PFSK-1 (cell line): ENCODE measurements at regions not wholly inside any gene's neighbourhood (a gene's known extent, or its start where the extent isn't known, plus 50 kb on each side); places are given as distances from the start of the nearest gene placed in this dataset.

Experiments
- FOXP2 ChIP-seq: optimal IDR thresholded peaks from 2 replicates; pipeline ENCODE3; 2011; ENCODE audit warnings: borderline replicate concordance, control low read depth, inconsistent platforms; ENCODE audit not compliant: insufficient read depth; ENCODE audit errors: extremely low read length, extremely low read depth
- TAF1 ChIP-seq: IDR thresholded peaks from 2 replicates; pipeline ENCODE4 v1.6.1; 2012; ENCODE audit warnings: low read length, control low read depth, borderline replicate concordance; ENCODE audit not compliant: insufficient read depth
- TF ChIP-seq, protein P1 (sequence below), 2 experiments: IDR thresholded peaks; 2 replicates each; pipeline versions ENCODE4 v1.6.1 to v1.8.0; 2011 to 2012; ENCODE audit warnings: low read depth in 2 of 2, low read length in 2 of 2, control low read depth in 1 of 2, inconsistent platforms in 1 of 2, mild to moderate bottlenecking in 1 of 2, moderate library complexity in 1 of 2; ENCODE audit not compliant: insufficient read depth in 1 of 2

DNA sequence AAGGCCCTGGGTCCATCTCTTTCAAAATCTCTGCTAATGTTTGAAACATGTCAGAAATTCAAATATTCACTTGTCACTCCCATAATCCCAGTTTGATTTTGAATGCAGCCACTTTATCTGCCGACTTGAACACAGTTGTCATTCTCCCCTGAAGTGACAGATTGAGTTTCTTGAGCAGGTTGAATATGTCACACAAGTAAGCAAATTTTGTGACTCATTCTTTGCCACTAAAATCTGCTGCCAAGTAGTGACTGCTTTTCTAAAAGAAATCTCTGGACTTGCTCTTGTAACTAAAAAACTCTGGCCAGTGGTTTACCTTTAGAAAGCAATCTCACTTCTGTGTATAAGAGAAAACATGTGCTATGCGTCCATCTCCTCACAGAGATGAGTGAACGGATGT is 357.1 kb downstream of the LMO7 start:
- TF ChIP-seq FOXP2 (no peak), TAF1 (no peak)
- TF ChIP-seq, protein P1, sequence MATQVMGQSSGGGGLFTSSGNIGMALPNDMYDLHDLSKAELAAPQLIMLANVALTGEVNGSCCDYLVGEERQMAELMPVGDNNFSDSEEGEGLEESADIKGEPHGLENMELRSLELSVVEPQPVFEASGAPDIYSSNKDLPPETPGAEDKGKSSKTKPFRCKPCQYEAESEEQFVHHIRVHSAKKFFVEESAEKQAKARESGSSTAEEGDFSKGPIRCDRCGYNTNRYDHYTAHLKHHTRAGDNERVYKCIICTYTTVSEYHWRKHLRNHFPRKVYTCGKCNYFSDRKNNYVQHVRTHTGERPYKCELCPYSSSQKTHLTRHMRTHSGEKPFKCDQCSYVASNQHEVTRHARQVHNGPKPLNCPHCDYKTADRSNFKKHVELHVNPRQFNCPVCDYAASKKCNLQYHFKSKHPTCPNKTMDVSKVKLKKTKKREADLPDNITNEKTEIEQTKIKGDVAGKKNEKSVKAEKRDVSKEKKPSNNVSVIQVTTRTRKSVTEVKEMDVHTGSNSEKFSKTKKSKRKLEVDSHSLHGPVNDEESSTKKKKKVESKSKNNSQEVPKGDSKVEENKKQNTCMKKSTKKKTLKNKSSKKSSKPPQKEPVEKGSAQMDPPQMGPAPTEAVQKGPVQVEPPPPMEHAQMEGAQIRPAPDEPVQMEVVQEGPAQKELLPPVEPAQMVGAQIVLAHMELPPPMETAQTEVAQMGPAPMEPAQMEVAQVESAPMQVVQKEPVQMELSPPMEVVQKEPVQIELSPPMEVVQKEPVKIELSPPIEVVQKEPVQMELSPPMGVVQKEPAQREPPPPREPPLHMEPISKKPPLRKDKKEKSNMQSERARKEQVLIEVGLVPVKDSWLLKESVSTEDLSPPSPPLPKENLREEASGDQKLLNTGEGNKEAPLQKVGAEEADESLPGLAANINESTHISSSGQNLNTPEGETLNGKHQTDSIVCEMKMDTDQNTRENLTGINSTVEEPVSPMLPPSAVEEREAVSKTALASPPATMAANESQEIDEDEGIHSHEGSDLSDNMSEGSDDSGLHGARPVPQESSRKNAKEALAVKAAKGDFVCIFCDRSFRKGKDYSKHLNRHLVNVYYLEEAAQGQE (IDR thresholded peaks at IDR 0.05; ENCODE audit: insufficient read depth in 1 of 2, low read depth in 2 of 2, low read length in 2 of 2), result no peak
